GM19328 (cell line): ENCODE measurements at regions not wholly inside any gene's neighbourhood (a gene's known extent, or its start where the extent isn't known, plus 50 kb on each side); places are given as distances from the start of the nearest gene placed in this dataset.
"Not testable (repeated sequence)": the region's sequence is repeated elsewhere in the genome, so short reads cannot be mapped to it uniquely, and the experiment has no call there.

Source experiments
- ATAC-seq: cut with Tn5 transposase; IDR thresholded peaks from one replicate; pipeline ENCODE4 v1.9.1; 2021; ENCODE audit warnings: mild to moderate bottlenecking, moderate library complexity; ENCODE audit not compliant: unreplicated experiment

DNA sequence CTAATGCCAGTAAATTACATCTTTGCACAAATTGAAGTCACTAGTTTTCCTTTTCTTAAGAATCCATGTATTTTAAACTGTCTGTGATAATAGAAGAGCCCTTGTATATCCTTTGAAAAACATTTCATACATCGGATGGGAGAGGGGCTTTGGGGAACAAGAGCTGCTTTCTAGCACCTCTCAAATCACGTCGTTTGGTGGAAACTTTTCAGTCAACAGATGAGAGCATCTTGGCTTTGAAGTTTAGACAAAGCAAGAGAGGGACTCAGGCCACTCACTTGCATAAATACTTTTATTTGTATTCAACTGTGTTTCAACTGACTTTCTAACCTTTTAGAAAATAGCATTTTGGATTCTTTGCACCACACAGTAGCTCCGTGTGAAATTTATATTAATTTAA lies 502.3 kb upstream of the IMPG1 start:
- no peak for ATAC-seq

DNA sequence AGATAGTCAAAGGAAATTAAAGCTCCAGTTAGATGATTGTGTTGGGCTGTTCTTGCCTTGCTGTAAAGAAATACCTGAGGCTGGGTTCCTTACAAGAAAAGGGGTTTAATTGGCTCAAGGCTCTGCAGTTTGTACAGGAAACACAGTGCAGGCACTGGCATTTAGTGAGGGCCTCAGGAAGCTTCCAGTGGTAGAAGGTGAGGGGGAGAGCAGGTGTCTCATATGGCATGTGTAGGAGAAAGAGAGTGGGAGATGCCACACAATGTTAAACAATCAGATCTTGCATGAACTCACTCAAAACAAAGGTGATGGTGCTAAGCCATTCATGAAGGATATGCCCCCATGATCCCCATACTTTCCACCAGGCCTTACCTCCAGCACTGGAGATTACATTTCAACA lies 493.5 kb upstream of the IMPG1 start:
- no peak for ATAC-seq

DNA sequence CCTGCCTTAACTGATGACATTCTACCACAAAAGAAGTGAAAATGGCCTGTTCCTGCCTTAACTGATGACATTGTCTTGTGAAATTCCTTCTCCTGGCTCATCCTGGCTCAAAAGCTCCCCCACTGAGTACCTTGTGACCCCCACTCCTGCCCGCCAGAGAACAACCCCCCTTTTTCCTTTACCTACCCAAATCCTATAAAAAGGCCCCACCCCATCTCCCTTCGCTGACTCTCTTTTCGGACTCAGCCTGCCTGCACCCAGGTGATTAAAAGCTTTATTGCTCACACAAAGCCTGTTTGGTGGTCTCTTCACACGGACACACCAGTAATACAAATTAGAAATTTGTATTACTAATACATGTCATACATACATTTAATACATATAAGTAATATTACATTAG lies 489.9 kb upstream of the IMPG1 start:
- not testable (repeated sequence) for ATAC-seq

DNA sequence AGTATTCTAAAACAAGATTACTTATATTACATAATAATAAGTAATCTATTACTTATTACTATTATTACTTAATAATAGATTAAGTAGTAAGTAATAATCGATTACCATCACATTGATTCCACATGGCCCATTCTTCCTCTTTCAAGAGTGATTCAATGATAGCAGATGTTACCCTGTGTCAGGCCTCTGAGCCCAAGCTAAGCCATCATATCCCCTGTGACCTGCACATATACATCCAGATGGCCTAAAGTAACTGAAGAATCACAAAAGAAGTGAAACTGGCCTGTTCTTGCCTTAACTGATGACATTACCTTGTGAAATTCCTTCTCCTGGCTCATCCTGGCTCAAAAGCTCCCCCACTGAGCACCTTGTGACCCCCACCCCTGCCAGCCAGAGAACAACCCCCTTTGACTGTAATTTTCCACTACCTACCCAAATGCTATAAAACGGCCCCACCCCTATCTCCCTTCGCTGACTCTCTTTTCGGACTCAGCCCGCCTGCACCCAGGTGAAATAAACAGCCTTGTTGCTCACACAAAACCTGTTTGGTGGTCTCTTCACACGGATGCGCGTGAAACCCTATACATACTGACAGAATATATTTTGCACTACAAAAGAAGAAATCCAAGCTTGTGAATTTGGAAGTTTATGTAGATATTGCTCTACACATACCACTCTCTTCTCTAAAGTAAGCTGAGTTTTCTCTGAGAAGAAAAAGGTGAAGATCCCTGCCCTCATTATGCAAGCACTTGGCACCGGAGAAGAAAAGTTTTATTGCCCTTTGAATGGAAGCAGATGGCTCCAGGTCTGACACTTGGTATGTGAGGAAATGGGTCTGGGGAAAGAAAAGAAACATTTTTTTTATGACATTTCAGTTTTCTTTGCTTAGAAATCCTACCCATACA lies 488.6 kb upstream of the IMPG1 start:
- not testable (repeated sequence) for ATAC-seq

DNA sequence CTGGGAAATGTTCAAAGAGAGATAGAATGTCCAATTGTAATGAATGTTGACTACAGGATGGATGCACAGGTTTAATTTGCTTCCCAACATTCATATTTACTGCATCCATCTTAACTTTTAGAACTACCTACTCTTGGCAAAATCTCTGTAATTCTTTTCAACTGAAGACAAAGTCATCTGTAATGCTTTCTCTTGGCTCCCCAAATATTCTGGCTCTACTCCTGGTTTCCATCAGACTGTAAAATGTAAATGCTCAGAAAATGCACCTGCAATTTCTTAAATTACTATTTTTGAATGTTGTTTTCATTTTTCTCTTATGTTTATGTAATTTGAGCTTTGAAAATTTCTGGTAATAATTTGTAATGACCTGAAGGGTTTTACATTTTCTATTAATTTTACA lies 480.8 kb upstream of the IMPG1 start:
- no peak for ATAC-seq

DNA sequence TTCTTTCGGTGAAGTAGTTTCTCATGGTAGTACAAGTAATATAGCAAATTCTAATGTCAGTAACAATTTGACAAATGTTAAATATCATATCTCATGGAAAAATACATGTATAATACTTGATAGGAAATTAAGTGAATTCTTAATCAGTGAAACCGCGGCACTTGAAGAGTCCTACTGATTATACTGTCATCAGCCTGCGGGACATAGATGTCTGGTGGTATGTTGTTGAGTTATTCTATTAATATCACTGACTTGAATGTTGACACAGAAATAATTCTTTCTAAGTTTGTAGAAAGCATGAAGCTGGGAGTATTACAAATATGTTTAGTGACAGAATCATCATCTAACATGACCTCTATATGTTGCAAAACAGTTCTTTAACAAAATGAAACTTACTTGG lies 479.8 kb upstream of the IMPG1 start:
- ATAC-seq, result no peak

DNA sequence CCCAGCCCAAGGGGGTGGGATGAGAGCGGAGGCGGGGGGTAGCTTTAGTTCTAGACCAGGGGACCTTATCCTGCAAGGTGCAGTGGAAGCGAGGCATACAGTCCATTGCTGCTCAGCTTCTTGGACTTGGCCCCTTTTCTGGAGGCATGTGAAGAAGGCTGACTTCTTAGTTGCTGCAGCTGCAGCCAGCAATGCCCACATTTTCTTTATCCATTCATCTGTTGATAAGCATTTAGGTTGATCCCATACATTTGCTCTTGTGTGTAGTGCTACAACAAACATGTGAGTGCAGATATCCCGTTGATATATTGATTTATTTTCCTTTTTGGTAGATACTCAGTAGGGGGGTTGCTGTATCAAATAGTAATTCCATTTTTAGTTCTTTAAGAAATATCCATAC lies 461.2 kb upstream of the IMPG1 start:
- no peak for ATAC-seq

DNA sequence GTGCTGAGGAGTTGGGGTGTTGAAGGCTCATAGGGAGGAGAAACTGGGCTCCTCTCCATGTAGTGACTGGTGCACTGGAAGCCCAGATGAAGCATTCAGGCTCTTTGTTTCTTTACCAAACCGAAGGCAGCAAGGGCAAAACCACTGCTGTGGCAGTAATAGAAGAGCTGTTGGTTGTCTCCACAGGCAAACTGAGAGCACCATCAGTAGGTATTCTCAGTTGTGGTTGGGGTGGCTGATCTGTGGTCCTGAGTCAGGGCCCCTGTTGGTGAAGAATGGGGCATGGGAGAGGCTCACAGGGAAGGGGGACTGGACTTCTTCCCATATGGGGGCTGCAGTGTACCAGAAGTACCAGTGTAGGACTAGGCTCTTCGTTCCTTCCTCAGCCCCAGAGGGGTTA lies 460.2 kb upstream of the IMPG1 start:
- no peak for ATAC-seq

DNA sequence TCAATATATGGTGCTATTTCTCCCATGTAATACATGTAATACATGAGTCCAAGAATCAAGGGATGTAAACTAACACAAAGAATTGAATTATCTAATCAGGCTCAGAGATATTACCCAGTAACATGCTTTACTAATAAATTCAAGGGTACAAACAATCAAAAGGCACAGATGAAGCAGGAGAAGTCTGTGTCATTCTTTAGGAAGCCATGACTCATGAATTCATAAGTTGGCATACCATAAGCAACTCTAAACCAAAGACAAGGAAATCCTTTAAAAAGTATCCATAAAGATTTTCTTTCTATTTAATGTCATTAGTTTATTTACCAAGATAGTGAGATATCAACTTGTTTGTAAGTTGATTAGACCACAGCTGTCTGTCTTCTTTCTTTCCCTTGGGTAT lies 446.0 kb upstream of the IMPG1 start:
- ATAC-seq, result no peak

DNA sequence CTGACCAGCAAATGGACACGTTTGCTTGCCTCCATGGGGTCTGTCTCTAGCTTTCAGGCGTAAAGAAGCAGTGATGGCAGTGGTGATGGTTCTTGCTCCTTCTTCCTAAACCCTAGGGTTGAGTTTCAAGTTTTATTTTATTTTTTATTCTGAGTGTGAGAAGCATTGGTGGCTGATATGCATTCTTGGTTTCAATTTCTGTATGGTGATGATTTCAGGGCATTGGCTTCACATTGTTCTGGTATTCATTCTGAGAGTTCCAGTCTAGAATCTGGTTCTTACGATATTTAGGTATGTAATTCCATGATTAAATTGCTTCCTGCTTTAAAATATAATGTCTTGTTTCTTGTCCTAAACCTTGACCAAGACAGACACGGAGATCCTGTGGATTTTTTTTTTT lies 444.5 kb upstream of the IMPG1 start:
- no peak for ATAC-seq

DNA sequence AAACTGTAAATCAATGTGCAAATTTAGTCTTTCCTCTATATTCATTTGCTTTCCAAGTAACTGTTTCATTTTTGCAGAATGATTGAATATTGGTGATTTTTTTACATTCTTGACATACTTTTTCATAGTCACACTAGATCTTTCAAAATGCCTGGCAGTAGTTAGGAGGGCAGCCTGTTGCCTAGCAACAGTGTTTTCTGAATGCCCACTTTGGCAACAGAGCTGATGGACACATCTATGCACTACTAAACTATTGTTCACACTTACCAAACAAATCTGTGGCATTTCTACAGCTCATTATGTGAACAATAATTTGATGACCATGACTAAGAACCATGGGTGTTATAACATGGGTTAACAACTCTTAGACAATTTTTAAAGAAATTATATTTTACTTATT lies 438.0 kb upstream of the IMPG1 start:
- no peak for ATAC-seq

DNA sequence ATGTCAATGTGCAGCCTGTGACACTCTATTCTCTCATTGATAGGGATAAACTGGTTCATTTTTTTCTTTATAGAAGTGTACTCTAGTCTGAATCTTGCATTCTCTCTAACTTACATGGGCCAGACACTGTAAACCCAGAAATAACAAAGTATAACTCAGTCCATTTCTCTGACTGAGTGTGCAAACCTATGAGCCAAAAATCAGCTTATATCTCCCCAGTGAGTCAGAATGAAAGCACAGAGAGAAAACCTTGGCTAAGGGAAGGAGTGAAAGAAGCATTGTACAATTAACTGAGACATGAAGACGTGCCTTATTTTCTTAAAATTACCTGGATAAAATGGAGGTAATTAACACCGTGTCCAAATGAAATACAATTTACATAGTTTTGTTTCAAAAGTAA lies 436.9 kb upstream of the IMPG1 start:
- no peak for ATAC-seq

DNA sequence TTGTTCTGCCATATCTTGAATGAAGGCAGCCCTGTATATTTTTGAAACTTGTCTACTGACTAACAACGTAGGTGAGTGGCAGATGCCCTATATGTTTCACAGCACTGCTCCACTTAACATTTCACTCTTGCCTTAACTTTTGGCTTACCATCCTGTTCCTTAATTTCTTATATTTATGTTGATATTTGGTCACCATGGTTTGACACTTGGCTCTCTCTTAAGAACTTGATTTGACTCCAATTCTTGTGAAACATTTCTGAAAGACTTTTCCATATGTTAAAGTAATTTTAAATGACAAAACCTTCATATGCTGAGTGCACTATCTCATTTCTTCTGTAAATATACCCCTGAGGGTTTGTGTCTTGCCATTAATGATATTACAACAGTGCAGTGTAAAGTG lies 434.3 kb upstream of the IMPG1 start:
- ATAC-seq, result no peak

DNA sequence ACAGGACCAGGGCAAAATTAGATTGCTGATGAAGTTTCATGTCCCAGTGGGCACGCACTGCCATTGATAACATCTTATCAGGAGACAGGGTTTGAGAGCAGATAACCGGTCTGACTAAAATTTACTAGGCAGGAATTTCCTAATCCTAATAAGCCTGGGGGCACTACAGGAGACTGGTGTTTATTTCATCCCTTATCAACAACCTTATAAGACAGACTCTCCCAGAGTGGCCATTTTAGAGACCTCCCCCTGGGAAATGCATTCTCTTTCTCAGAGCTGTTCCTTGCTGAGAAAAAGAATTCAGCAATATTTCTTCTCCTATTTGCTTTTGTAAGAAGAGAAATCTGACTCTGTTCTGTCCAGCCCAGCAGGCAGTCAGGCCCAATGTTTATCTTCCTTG lies 423.4 kb upstream of the IMPG1 start:
- ATAC-seq, result no peak

DNA sequence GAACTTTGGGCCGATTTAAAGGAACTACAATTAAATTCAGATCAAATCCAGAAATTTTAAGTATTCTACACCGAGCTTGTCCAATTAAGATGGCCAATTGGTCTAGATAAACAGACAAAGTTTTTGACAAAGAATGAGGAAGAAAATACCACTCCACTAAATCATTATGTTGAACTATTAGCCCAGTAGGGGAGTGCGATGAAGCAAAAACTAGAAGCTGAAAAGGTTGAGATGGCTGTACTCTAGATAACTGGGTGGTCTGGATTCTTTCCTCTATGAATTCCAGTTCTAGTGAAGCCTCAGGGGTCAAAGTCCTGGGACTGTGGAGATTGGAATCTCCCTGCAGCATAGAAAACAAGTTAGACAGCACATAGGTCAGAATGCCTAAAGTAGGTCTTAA lies 418.9 kb upstream of the IMPG1 start:
- ATAC-seq, result not testable (repeated sequence)

DNA sequence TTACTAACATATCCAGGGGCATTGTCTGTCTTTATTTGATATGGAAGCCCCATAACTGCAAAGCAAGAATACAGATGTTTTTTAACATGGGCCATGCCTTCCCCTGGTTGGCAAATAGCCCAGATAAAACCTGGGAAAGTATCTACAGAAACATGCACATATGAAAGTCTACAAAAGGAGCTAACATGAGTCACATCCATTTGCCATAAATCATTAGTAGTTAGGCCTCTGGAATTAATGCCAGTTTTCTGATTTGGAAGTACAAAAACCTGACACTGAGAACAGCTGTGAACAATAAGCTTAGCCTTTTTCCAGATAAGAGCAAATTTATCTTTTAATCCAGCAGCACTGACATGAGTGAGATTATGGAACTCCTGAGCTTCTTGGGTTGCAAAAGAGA lies 418.0 kb upstream of the IMPG1 start:
- ATAC-seq, result no peak

DNA sequence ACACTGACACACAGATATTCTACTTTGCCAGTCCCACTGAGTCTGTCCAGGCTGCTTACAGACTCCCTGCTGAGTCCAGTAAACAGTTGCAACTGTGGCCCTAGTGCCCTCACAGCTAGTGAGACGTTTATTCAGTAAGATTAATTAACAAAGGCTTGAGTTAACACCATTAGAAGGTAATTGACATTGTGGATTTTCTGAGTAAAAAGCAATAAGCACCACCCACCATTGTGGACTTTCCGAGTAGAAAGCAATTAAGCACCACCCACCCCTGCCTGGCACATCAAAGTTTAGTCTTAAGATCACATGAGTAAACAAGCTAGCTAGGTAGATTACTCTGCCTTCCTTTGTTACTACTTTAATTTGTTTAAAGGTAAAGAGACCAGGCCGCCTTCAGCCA lies 408.6 kb upstream of the IMPG1 start:
- no peak for ATAC-seq

DNA sequence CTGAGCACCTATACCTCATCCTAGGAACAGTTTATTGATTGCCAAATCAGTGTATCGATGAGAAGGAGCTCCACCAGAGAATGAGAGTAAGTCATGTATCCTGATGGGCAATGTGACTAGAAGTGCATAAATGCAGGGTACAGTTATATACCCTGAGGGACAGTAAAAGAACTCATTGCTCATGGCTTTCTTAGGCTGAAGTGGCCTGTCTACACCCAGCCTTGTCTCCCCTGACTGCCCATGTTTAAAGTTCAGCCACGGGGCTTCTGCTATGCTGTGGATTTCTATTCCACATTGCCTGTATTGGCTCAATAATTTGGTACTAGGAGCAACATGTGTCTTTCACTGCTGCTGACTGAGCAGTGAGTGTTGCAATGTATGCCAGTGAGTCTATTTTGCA lies 400.4 kb upstream of the IMPG1 start:
- no peak for ATAC-seq

DNA sequence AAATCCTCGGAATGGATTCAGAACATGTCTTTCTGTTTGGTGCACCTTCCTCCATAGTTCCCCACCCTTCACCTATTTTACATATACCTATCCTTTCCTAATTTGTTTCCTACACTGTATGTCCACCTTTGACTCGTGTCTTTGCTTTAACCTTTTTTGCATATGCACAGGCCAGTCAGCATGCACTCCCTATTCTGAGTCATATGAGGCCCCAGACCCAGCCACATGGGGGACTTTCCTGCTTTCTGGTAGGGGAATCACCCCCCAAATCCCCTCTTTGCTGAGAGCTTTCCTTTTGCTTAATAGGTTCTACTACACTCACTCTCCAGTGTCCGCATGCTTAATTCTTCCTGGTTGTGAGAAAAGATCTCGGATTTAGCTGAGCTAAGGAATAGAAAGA lies 393.8 kb upstream of the IMPG1 start:
- ATAC-seq, result no peak

DNA sequence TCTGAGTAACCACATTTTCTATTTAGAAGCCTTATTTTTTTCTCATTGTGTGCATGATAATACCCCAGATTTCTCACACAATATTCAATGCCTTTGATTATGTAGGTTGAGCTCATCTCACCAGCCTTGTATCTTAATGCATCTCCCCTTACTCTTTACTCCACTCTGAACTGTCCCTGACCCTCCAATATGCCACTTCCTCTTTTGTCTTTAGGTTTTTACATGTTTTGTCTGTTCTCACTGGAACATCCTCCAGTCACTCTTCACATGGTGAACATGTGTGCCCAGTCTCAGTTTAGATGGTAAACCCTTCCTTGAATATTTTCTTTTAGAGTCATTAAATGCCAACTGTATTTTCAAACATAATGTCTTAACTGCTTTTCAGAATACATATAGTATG lies 392.9 kb upstream of the IMPG1 start:
- no peak for ATAC-seq

DNA sequence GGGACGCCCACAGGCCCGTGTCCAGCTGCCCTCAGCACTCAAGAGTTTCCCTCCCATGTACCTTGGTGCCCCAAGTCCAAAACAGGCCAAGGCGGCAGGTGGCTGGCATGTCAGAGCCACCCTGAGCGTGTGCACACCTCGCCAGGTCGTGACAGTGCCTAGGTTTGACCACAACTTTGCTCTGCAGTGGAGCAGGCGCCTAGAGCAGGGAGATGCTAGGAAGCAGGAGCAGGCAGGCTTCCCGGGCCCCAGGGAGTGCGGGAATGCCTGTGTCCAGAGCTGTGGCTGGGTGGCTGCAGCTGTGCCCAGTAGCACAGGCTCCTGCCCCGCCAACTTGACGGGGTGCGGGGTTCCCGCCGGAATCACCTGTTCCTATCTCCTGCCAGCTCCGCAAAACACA lies 380.8 kb upstream of the IMPG1 start:
- no peak for ATAC-seq

DNA sequence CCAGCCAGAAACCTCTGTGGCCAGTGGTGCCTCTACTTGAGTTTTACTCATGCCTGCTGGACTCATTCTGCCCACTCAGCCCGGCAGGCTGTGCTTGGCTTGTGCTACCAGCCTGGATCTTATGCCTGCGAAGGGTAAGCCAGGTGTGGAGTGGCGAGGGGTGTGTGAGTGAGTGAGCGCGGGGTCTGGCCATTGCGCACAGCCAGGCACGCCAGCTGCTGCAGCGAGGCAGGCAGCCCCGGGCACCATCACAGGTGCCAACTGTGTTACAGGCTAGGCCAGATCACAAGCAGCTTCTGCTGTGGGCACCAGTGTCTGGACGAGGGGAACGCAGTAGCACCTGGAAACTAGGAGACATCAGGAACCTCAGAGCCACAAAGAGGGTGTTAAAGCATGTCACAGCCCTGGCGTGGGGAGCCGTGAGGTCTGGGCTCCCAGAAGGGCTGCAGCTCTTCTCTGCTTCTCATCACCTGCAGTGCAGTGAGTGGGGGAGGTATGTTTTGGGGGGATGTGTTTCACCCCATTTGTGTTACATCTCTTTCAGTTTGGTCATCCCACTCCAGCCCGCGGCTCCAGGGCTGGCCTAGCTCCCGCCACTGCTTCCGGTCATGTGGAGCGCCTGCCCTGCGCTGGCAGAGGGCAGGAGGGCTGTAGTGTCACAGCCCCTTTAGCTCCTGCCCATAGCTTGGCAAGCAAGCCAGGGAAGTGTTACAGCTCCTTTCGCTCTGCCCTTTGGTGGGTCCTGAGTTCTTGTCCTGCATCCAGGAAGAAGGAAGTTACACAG lies 379.7 kb upstream of the IMPG1 start:
- no peak for ATAC-seq
